ENCODE measurements at regions not wholly inside any gene's neighbourhood (a gene's known extent, or its start where the extent isn't known, plus 50 kb on each side); places are given as distances from the start of the nearest gene placed in this dataset.
A peak's percentile ranks its signal among the peaks of the same experiment; 100 is the strongest.
"Not testable (repeated sequence)": the region's sequence is repeated elsewhere in the genome, so short reads cannot be mapped to it uniquely, and the experiment has no call there.

DNA sequence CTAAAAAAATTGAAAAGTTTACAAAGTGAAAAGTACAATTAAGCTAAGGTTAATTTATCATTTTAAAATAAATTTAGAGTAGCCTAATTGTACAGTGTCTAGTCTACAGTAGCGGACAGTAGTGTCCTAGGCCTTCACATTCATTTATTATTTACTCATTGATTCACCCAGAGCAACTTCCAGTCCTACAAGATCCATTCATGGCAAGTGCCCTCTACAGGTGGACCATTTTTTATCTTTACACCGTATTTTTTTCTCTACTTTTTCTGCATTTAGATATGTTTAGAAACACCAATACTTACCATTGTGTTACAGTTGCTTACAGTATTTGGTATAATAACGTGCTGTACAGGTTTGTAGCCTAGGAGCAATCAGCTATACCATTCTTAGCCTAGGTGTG lies 84.1 kb downstream of the TSN start:
- H3K9me3 ChIP-seq (ENCODE audit: control insufficient read depth, insufficient read depth, low read depth, low read length), result peaks cover 2% of the 10 kb centered on the region; the same call in 1 of the 2 replicates

DNA sequence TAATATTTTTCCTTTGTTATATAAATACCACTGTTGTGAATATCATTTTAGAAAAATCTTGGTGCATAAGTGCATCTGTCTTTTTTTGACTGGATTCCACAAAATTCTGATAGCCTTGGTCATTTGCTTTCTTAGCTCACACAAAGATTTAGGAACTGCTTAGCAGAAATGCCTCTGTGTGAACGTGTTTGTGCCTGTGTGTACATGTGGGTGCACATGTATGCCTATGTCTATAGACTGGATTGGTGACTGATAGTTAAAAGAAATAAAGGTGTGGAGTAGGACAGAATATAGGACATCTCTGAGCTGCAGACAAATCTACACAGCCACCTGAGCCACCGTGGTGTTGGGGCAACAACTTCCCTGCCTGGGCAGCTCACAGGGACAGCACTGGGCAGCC lies 93.8 kb downstream of the TSN start:
- ChIA-PET CTCF (no interaction called here), POLR2A (no interaction called here)
- no peak for TF ChIP-seq YY1 (tag by site-specific recombination; IDR thresholded peaks at IDR 0.05)
- TF ChIP-seq, protein P1, sequence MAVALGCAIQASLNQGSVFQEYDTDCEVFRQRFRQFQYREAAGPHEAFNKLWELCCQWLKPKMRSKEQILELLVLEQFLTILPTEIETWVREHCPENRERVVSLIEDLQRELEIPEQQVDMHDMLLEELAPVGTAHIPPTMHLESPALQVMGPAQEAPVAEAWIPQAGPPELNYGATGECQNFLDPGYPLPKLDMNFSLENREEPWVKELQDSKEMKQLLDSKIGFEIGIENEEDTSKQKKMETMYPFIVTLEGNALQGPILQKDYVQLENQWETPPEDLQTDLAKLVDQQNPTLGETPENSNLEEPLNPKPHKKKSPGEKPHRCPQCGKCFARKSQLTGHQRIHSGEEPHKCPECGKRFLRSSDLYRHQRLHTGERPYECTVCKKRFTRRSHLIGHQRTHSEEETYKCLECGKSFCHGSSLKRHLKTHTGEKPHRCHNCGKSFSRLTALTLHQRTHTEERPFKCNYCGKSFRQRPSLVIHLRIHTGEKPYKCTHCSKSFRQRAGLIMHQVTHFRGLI (tag by site-specific recombination; IDR thresholded peaks at IDR 0.05), result no peak
- TF ChIP-seq ZNF48 (tag by site-specific recombination; IDR thresholded peaks at IDR 0.05), result no peak
- no peak for TF ChIP-seq KLF7 (tag by site-specific recombination; IDR thresholded peaks at IDR 0.05; ENCODE audit: borderline replicate concordance)
- no peak for TF ChIP-seq ZNF2 (tag by site-specific recombination; IDR thresholded peaks at IDR 0.05)
- no peak for TF ChIP-seq ZNF140 (tag by site-specific recombination; IDR thresholded peaks at IDR 0.05)
- no peak for TF ChIP-seq ZNF121 (tag by site-specific recombination; IDR thresholded peaks at IDR 0.05)
- TF ChIP-seq, protein P2, sequence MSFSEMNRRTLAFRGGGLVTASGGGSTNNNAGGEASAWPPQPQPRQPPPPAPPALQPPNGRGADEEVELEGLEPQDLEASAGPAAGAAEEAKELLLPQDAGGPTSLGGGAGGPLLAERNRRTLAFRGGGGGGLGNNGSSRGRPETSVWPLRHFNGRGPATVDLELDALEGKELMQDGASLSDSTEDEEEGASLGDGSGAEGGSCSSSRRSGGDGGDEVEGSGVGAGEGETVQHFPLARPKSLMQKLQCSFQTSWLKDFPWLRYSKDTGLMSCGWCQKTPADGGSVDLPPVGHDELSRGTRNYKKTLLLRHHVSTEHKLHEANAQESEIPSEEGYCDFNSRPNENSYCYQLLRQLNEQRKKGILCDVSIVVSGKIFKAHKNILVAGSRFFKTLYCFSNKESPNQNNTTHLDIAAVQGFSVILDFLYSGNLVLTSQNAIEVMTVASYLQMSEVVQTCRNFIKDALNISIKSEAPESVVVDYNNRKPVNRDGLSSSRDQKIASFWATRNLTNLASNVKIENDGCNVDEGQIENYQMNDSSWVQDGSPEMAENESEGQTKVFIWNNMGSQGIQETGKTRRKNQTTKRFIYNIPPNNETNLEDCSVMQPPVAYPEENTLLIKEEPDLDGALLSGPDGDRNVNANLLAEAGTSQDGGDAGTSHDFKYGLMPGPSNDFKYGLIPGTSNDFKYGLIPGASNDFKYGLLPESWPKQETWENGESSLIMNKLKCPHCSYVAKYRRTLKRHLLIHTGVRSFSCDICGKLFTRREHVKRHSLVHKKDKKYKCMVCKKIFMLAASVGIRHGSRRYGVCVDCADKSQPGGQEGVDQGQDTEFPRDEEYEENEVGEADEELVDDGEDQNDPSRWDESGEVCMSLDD (tag by site-specific recombination; IDR thresholded peaks at IDR 0.05), result no peak
- no peak for TF ChIP-seq ZNF302 (tag by site-specific recombination; IDR thresholded peaks at IDR 0.05; ENCODE audit: low read depth)
- TF ChIP-seq, protein P3, sequence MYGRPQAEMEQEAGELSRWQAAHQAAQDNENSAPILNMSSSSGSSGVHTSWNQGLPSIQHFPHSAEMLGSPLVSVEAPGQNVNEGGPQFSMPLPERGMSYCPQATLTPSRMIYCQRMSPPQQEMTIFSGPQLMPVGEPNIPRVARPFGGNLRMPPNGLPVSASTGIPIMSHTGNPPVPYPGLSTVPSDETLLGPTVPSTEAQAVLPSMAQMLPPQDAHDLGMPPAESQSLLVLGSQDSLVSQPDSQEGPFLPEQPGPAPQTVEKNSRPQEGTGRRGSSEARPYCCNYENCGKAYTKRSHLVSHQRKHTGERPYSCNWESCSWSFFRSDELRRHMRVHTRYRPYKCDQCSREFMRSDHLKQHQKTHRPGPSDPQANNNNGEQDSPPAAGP (tag by site-specific recombination; IDR thresholded peaks at IDR 0.05), result no peak
- no peak for TF ChIP-seq ZNF660 (tag by site-specific recombination; IDR thresholded peaks at IDR 0.05)
- TF ChIP-seq ZEB2 (tag by site-specific recombination; IDR thresholded peaks at IDR 0.05), result no peak
- Histone ChIP-seq H3K9me3 (ENCODE audit: control insufficient read depth, insufficient read depth, low read depth, low read length) (no peaks in the 10 kb centered on the region), H3K27ac (ENCODE audit: extremely low read depth, low read depth, low read length) (no peak overlapping the region), H3K36me3 (ENCODE audit: control insufficient read depth in 2 of 2, insufficient read depth in 1 of 2, low read length in 2 of 2) (no peaks in the 10 kb centered on the region), H3K4me3 (ENCODE audit: low read depth, low read length) (no peak overlapping the region), H3K4me1 (ENCODE audit: control insufficient read depth, insufficient read depth, low read length) (no peaks in the 10 kb centered on the region)

More for the DNA sequence above, 84.1 kb downstream of the TSN start:
- ChIA-PET POLR2A (no interaction called here), CTCF (interaction anchor here (0.6 to 1.3 kb wide), 3 partner anchors 29 to 1545 kb away, joined by 3 to 4 read pairs (median 3); no protein-coding TSS in a partner anchor)
- H3K4me1 ChIP-seq (ENCODE audit: control insufficient read depth, insufficient read depth, low read length), result no peaks in the 10 kb centered on the region
- H3K27ac ChIP-seq (ENCODE audit: extremely low read depth, low read depth, low read length), result no peak overlapping the region
- TF ChIP-seq ZNF544 (tag by site-specific recombination; IDR thresholded peaks at IDR 0.05) (no peak), ZXDB (tag by site-specific recombination; IDR thresholded peaks at IDR 0.05) (no peak)
- TF ChIP-seq, protein P4, sequence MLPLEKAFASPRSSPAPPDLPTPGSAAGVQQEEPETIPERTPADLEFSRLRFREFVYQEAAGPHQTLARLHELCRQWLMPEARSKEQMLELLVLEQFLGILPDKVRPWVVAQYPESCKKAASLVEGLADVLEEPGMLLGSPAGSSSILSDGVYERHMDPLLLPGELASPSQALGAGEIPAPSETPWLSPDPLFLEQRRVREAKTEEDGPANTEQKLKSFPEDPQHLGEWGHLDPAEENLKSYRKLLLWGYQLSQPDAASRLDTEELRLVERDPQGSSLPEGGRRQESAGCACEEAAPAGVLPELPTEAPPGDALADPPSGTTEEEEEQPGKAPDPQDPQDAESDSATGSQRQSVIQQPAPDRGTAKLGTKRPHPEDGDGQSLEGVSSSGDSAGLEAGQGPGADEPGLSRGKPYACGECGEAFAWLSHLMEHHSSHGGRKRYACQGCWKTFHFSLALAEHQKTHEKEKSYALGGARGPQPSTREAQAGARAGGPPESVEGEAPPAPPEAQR (tag by site-specific recombination; IDR thresholded peaks at IDR 0.05), result no peak
- H3K36me3 ChIP-seq (ENCODE audit: control insufficient read depth in 2 of 2, insufficient read depth in 1 of 2, low read length in 2 of 2), result no peaks in the 10 kb centered on the region
- H3K4me3 ChIP-seq (ENCODE audit: low read depth, low read length), result no peak overlapping the region

DNA sequence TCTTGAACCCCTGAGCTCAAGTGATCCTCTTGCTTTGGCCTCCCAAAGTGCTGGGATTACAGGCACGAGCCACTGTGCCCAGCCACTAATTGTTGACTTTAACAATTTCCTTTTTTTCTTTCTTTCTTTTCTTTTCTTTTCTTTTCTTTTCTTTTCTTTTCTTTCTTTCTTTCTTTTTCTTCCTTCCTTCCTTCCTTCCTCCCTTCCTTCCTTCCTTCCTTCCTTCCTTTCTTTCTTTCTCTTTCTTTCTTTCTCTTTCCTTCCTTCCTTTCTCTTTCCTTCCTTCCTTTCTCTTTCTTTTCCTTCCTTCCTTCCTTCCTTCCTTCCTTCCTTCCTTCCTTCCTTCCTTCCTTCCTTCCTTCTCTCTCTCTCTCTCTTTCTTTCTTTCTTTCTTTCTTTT lies 97.7 kb downstream of the TSN start:
- CTCF ChIA-PET; H3K36me3 ChIP-seq (ENCODE audit: control insufficient read depth in 2 of 2, insufficient read depth in 1 of 2, low read length in 2 of 2); POLR2A ChIA-PET; H3K4me1 ChIP-seq (ENCODE audit: control insufficient read depth, insufficient read depth, low read length); H3K4me3 ChIP-seq (ENCODE audit: low read depth, low read length); H3K9me3 ChIP-seq (ENCODE audit: control insufficient read depth, insufficient read depth, low read depth, low read length); H3K27ac ChIP-seq (ENCODE audit: extremely low read depth, low read depth, low read length): not testable (repeated sequence)
- peak; percentile 41; the same call in 1 of the 2 replicates for TF ChIP-seq ZNF366 (tag by site-specific recombination; conservative IDR thresholded peaks at IDR 0.05)
